Heart left ventricle (tissue), 13 donors: ENCODE measurements at regions not wholly inside any gene's neighbourhood (a gene's known extent, or its start where the extent isn't known, plus 50 kb on each side); places are given as distances from the start of the nearest gene placed in this dataset.

Experiments used
- POLR2A ChIP-seq, 2 donors: fragments of 450-650 bp; IDR thresholded peaks; one replicate each; pipeline ENCODE4 v1.6.1; 2017; ENCODE audit warnings: antibody characterized with exemption in 2 of 2, mild to moderate bottlenecking in 2 of 2, moderate library complexity in 2 of 2
- TF ChIP-seq, protein P1 (sequence below), 12 donors: fragments of 200-600 bp; sonication (generic) in 4 of 12; IDR thresholded peaks; one replicate each; pipeline versions ENCODE4 v1.5.0 to v1.8.0; 2018 to 2022; ENCODE audit warnings: antibody characterized with exemption in 12 of 12, mild to moderate bottlenecking in 5 of 12
- donor health status: ischemic (EF 13 %, LVEDD 7.1; RV severe dilation, severe dysfunction).
- donor health status: DM: no; HTN: yes; CAD: no.
- donor health status: DM: no; HTN: no; CAD: no.
- donor health status: ischemic (EF 25% LVEDD 6.9; RV normal size, moderate dysfunction).
- donor health status: ischemic (EF 25% LVEDD 5.7; RV mildly dilated, moderate dysfunction).
- donor health status: ischemic (EF 35%, LVEDD 5.7; RV mildly dilated, moderate dysfunction).
- donor health status: nonischemic (EF 11% LVEDD 7.7; RV severe dilation, severe dysfunction).
- donor health status: DM: yes; HTN: yes; CAD: no.
- donor health status: PGD.
- donor health status: ischemic (EF 29% LVEDD 5.4; RV normal size, mild dysfunction).
- donor health status: nonischemic (EF 23%, LVEDD 6.1; RV moderate dilation, normal function).

DNA sequence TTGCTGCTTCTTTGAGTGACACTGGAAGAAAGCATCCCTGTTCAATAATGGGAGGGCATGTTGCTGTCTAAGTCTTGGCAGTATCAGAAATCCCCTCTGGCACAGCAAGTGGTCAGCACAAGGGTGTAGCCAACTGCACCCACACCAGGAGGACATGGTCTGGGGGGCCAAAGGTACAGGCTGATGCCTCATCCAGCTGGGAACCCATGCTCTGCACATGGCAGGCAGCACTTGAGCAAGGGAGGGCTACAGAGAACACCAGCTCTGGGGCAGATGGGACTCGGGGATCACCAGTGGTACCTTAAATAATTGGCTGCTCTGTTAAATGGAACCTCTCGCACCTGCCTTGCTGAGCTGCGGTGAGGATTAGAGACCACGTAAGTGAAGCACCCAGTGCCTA is 265.2 kb downstream of the SYK start:
- TF ChIP-seq, protein P1, sequence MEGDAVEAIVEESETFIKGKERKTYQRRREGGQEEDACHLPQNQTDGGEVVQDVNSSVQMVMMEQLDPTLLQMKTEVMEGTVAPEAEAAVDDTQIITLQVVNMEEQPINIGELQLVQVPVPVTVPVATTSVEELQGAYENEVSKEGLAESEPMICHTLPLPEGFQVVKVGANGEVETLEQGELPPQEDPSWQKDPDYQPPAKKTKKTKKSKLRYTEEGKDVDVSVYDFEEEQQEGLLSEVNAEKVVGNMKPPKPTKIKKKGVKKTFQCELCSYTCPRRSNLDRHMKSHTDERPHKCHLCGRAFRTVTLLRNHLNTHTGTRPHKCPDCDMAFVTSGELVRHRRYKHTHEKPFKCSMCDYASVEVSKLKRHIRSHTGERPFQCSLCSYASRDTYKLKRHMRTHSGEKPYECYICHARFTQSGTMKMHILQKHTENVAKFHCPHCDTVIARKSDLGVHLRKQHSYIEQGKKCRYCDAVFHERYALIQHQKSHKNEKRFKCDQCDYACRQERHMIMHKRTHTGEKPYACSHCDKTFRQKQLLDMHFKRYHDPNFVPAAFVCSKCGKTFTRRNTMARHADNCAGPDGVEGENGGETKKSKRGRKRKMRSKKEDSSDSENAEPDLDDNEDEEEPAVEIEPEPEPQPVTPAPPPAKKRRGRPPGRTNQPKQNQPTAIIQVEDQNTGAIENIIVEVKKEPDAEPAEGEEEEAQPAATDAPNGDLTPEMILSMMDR (IDR thresholded peaks at IDR 0.05): no peak
- no peak for TF ChIP-seq POLR2A (IDR thresholded peaks at IDR 0.05)
